Fibroblast of villous mesenchyme (primary cell): ENCODE measurements at regions not wholly inside any gene's neighbourhood (a gene's known extent, or its start where the extent isn't known, plus 50 kb on each side); places are given as distances from the start of the nearest gene placed in this dataset. TPM values are rescaled to one million over a fixed set of nuclear protein-coding genes. Genes with fewer than 3 reads are reported as not detected.

Experiments used
- DNase-seq: peaks from one replicate; pipeline ENCODE4 v3.0.0-alpha.2; 2010; ENCODE audit warnings: low read depth
- H3K4me3 ChIP-seq: 2 replicates; pipeline ENCODE4 v1.5.1; 2011; ENCODE audit warnings: low read depth, mild to moderate bottlenecking, low read length
- small RNA-seq: library from RNA; depleted of rRNA; stranded (forward); fragments of <200 nt; gene quantifications from one replicate; pipeline ENCODE3, GENCODE V24; 2012
- TF ChIP-seq, protein P1 (sequence below): IDR thresholded peaks from 2 replicates; pipeline ENCODE4 v1.5.1; 2012; ENCODE audit warnings: low read depth, mild to moderate bottlenecking, low read length; ENCODE audit not compliant: insufficient read depth

DNA sequence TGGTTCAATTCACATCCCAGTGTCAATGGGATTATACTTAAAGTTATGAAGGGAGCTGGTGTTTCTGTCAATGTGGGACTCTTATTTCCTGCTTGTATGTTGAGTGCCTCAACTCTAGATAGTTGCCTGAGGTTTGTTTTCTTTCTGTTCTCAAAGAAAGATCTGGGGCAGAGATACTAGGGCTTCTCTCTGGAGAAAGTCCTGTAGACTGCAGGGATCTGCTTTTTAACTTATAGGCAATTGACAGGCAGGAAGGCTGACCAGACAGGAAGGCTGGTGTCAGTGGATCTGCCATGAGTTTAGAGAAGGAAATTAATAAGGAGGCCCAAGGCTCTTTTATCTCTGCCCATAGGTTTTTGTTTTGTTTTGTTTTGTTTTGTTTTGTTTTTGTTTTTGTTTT, 64.0 kb upstream of the PRKX start:
- TF ChIP-seq, protein P1, sequence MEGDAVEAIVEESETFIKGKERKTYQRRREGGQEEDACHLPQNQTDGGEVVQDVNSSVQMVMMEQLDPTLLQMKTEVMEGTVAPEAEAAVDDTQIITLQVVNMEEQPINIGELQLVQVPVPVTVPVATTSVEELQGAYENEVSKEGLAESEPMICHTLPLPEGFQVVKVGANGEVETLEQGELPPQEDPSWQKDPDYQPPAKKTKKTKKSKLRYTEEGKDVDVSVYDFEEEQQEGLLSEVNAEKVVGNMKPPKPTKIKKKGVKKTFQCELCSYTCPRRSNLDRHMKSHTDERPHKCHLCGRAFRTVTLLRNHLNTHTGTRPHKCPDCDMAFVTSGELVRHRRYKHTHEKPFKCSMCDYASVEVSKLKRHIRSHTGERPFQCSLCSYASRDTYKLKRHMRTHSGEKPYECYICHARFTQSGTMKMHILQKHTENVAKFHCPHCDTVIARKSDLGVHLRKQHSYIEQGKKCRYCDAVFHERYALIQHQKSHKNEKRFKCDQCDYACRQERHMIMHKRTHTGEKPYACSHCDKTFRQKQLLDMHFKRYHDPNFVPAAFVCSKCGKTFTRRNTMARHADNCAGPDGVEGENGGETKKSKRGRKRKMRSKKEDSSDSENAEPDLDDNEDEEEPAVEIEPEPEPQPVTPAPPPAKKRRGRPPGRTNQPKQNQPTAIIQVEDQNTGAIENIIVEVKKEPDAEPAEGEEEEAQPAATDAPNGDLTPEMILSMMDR: no peak
- no peak for DNase-seq
- no peak overlapping the region for H3K4me3 ChIP-seq

DNA sequence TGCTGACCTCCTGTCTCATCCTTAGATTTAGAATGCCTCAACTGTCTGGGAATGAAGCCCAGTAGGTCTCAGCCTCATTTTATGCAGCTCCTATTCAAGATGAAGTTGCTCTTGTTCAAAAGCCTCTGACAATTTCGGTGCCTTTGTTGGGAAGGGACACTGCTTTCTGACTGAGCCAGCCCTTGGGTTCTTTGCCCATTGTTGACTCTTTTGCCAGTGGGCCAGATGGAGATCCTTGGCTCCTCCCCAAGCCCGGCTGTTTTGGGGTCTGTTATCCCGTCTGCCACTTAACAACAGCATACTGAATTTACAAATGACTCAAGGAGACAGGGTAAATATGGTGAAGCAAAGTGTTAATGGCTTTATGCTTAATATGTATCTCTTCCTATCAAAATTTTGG, 58.3 kb upstream of the PRKX start:
- no peak for DNase-seq
- TF ChIP-seq, protein P1: no peak
- H3K4me3 ChIP-seq: no peak overlapping the region

DNA sequence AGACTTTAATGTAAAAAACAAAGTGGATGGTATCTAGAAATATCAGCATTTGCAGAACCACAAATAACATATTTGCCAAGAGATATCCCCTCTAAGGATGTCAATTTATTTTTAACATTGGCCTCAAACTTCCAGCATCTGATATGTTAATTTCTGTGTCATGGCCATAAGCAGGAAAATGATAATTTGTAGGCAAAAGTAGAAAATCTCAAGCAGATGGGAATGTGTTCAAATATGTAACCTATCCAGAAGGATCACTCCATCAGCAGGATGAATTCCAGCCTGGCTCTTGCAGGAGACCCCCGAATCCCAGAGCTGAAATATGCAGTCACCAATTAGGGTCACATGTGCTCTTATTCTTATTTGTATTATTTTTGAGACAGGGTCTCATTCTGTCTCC, 55.4 kb upstream of the PRKX start:
- DNase-seq: no peak
- H3K4me3 ChIP-seq: no peak overlapping the region
- TF ChIP-seq, protein P1: no peak

Small RNA genes lying in the stretch of these regions (small RNA-seq; reads per million reads assigned to genes)
- not detected for gene RF00401
